Peyer's patch (tissue), 4 donors: ENCODE measurements at regions not wholly inside any gene's neighbourhood (a gene's known extent, or its start where the extent isn't known, plus 50 kb on each side); places are given as distances from the start of the nearest gene placed in this dataset.

Source experiments
- CTCF ChIP-seq, 6 experiments: fragments of 450-650 bp in 4 of 6; fragments of 200-600 bp in 2 of 6; sonication (generic) in 1 of 6; IDR thresholded peaks; one replicate each; pipeline ENCODE4 v1.5.1; 2017 to 2019; ENCODE audit warnings: antibody characterized with exemption in 6 of 6, mild to moderate bottlenecking in 3 of 6, moderate library complexity in 1 of 6
- POLR2A ChIP-seq, 2 donors: fragments of 450-650 bp; IDR thresholded peaks; one replicate each; pipeline ENCODE4 v1.5.1; 2017; ENCODE audit warnings: antibody characterized with exemption in 2 of 2, mild to moderate bottlenecking in 2 of 2, moderate library complexity in 2 of 2

DNA sequence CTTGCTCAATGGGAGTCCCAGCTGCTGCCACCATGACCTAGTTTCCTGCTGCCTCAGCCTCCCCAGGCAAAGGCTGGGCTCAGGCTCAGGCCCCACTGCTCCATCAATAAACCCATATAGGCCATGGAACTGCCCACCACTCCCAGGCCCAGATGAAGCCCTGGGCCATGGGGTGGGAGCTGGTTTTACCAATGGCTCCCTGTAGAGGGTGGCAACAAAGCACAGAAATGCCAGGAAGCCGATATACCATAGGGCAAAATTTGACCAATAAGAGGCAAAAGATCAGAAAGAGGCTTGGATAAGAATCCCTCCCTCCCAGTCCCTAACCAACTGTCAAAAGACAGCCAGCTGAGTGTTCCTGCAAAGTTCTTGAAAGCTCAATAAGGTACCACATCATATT, 101.8 kb upstream of the DOCK1 start:
- TF ChIP-seq POLR2A (IDR thresholded peaks at IDR 0.05) (no peak), CTCF (IDR thresholded peaks at IDR 0.05) (no peak)
